HCT116 (cell line): ENCODE measurements at regions not wholly inside any gene's neighbourhood (a gene's known extent, or its start where the extent isn't known, plus 50 kb on each side); places are given as distances from the start of the nearest gene placed in this dataset.

Experiments used
- ATAC-seq: fragments of 200-7000 bp; cut with Tn5 transposase; 2 replicates; pipeline ENCODE4 v1.9.1; 2020; ENCODE audit warnings: mild to moderate bottlenecking, moderate library complexity
- BruUV-seq: library from RNA; stranded (reverse); fragments of 400-500 nt; replicated peaks from 2 replicates; lab custom pipeline; 2021; lab: Mats Ljungman, UMichigan
- CTCF ChIA-PET: fragments of 300-600 bp; sonication (Branson Sonifier 250); formaldehyde crosslinking; loops from one replicate; lab custom pipeline; 2021; ENCODE audit warnings: antibody characterized with exemption; lab: Charles Lee
- POLR2A ChIA-PET: fragments of 300-600, 350-600 bp; sonication (Branson Sonifier 250); formaldehyde crosslinking; loops from one replicate; lab custom pipeline; 2021; ENCODE audit warnings: antibody characterized with exemption; lab: Charles Lee
- RAD21 ChIA-PET, 2 experiments: fragments of 300-600 bp; sonication (Branson Sonifier 250); formaldehyde crosslinking; loops; one replicate each; lab custom pipeline; 2023; ENCODE audit warnings: low total read pairs in 2 of 2; ENCODE audit not compliant: uncharacterized antibody in 2 of 2, unreplicated experiment in 2 of 2, low non-redundant PET in 1 of 2; lab: Charles Lee
- DNase-seq: peaks from one replicate; pipeline ENCODE4 v3.0.0-alpha.2; 2010; ENCODE audit warnings: low read depth, low spot score
- H2AFZ ChIP-seq: fragments of 200-600 bp; shearing (Covaris generic), sonication (generic); 2 replicates; pipeline ENCODE4 v1.6.1; 2017; ENCODE audit warnings: low read depth, mixed run types, mixed read lengths, antibody characterized with exemption, low read length; ENCODE audit not compliant: poor library complexity, severe bottlenecking
- H3K27ac ChIP-seq: 2 replicates; pipeline ENCODE4 v1.5.1; 2012; ENCODE audit warnings: low read depth, low read length
- H3K27me3 ChIP-seq: fragments of 200-600 bp; sonication (generic); 2 replicates; pipeline ENCODE4 v1.6.1; 2016; ENCODE audit warnings: mixed run types, low read length, mixed read lengths; ENCODE audit not compliant: insufficient read depth
- H3K36me3 ChIP-seq, 2 experiments: fragments of 200-500 bp in 1 of 2; fragments of 200-600 bp in 1 of 2; sonication (Bioruptor generic) in 1 of 2; sonication (generic) in 1 of 2; 2 replicates each; pipeline versions ENCODE4 v1.5.1 to v1.6.1; 2014 to 2016; ENCODE audit warnings: low read length in 2 of 2, inconsistent platforms in 1 of 2, mixed read lengths in 1 of 2, mixed run types in 1 of 2; ENCODE audit not compliant: insufficient read depth in 2 of 2, control insufficient read depth in 1 of 2
- H3K4me1 ChIP-seq, 2 experiments: fragments of 200-600 bp in 1 of 2; sonication (generic) in 1 of 2; 2 replicates each; pipeline versions ENCODE4 v1.5.1 to v1.6.1; 2012 to 2017; ENCODE audit warnings: low read length in 2 of 2, inconsistent platforms in 1 of 2, mild to moderate bottlenecking in 1 of 2, mixed read lengths in 1 of 2, mixed run types in 1 of 2, moderate library complexity in 1 of 2; ENCODE audit not compliant: insufficient read depth in 2 of 2, control insufficient read depth in 1 of 2
- H3K4me2 ChIP-seq: fragments of 200-600 bp; sonication (generic); 2 replicates; pipeline ENCODE4 v1.6.1; 2017; ENCODE audit warnings: mixed run types, low read length, mixed read lengths
- H3K4me3 ChIP-seq, 2 experiments: fragments of 200-600 bp in 1 of 2; sonication (generic) in 1 of 2; replicated peaks in 1 of 2; 2 replicates each; pipeline ENCODE4 v1.5.1; 2011 to 2016; ENCODE audit warnings: low read length in 2 of 2, control low read depth in 1 of 2, low read depth in 1 of 2, mild to moderate bottlenecking in 1 of 2, mixed read lengths in 1 of 2, mixed run types in 1 of 2
- H3K79me2 ChIP-seq: fragments of 200-600 bp; sonication (generic); 2 replicates; pipeline ENCODE4 v1.6.1; 2017; ENCODE audit warnings: mild to moderate bottlenecking, mixed run types, low read length, moderate library complexity, mixed read lengths; ENCODE audit not compliant: insufficient read depth
- H3K9ac ChIP-seq: fragments of 200-600 bp; sonication (generic); 2 replicates; pipeline ENCODE4 v1.6.1; 2016; ENCODE audit warnings: low read length, mixed read lengths
- H3K9me2 ChIP-seq: fragments of 200-600 bp; sonication (generic), shearing (Covaris generic); 2 replicates; pipeline ENCODE4 v1.6.1; 2017; ENCODE audit warnings: mixed run types, mild to moderate bottlenecking, moderate library complexity; ENCODE audit not compliant: insufficient read depth
- H3K9me3 ChIP-seq, 2 experiments: fragments of 200-500 bp in 1 of 2; fragments of 200-600 bp in 1 of 2; sonication (Bioruptor generic) in 1 of 2; sonication (generic) in 1 of 2; 2 replicates each; pipeline ENCODE4 v1.6.1; 2014 to 2017; ENCODE audit warnings: low read length in 2 of 2, mixed read lengths in 2 of 2, inconsistent platforms in 1 of 2, low read depth in 1 of 2, mild to moderate bottlenecking in 1 of 2, mixed run types in 1 of 2, moderate library complexity in 1 of 2; ENCODE audit not compliant: control insufficient read depth in 1 of 2, insufficient read depth in 1 of 2
- H4K20me1 ChIP-seq: fragments of 200-600 bp; sonication (generic), shearing (Covaris generic); 2 replicates; pipeline ENCODE4 v1.6.1; 2017; ENCODE audit warnings: mixed run types, mild to moderate bottlenecking, moderate library complexity; ENCODE audit not compliant: insufficient read depth
- ELF1 ChIP-seq: IDR thresholded peaks from 2 replicates; pipeline ENCODE4 v1.6.1; 2012; ENCODE audit warnings: low read depth, borderline replicate concordance
- EZH2 ChIP-seq: fragments of 200-600 bp; sonication (generic); IDR thresholded peaks from 2 replicates; pipeline ENCODE4 v1.6.1; 2017; ENCODE audit warnings: antibody characterized with exemption, mixed run types
- EZH2phosphoT487 ChIP-seq: fragments of 200-600 bp; IDR thresholded peaks from 2 replicates; pipeline ENCODE4 v1.6.1; 2018; ENCODE audit warnings: antibody characterized with exemption, borderline replicate concordance
- JUND ChIP-seq: IDR thresholded peaks from 2 replicates; pipeline ENCODE4 v1.6.1; 2012
- POLR2AphosphoS5 ChIP-seq: IDR thresholded peaks from 2 replicates; pipeline ENCODE4 v1.6.1; 2011; ENCODE audit warnings: mild to moderate bottlenecking, low read depth, low read length, moderate library complexity
- RAD21 ChIP-seq: IDR thresholded peaks from 2 replicates; pipeline ENCODE4 v1.6.1; 2012; ENCODE audit warnings: low read depth, mild to moderate bottlenecking
- ZNF274 ChIP-seq: fragments of 200-500 bp; sonication (Bioruptor generic); IDR thresholded peaks from 2 replicates; pipeline ENCODE4 v1.6.1; 2014; ENCODE audit warnings: mild to moderate bottlenecking, low read depth, low read length, inconsistent platforms
- intact Hi-C: fragments of 100-400 bp; cut with micrococcal nuclease; formaldehyde crosslinking; loops from 2 replicates; pipeline ENCODE4 v1.10.0; 2022
- TF ChIP-seq, protein P1 (sequence below): IDR thresholded peaks from 2 replicates; pipeline ENCODE4 v1.6.1; 2012

- ATAC-seq (no peak), DNase-seq (no peak)
- intact Hi-C loops = no loop called here
- no peaks in the 10 kb centered on the region for H3K27me3 ChIP-seq
- H3K27ac ChIP-seq = no peak overlapping the region
- no TSS peak for BruUV-seq
- ChIA-PET CTCF (no interaction called here), RAD21 (no interaction called here), POLR2A (no interaction called here)
- H3K79me2 ChIP-seq = no peaks in the 10 kb centered on the region
- no peak overlapping the region for H3K4me3 ChIP-seq
- no peaks in the 10 kb centered on the region for H3K9me2 ChIP-seq
- no peaks in the 10 kb centered on the region for H3K4me1 ChIP-seq
- no peaks in the 10 kb centered on the region for H3K9me3 ChIP-seq
- H3K4me2 ChIP-seq = no peak overlapping the region
- H3K36me3 ChIP-seq = no peaks in the 10 kb centered on the region
- H2AFZ ChIP-seq = peak overlapping the region; percentile 36
- no peaks in the 10 kb centered on the region for H4K20me1 ChIP-seq
- TF ChIP-seq POLR2AphosphoS5 (no peak), EZH2 (no peak), ZNF274 (no peak), EZH2phosphoT487 (no peak), ELF1 (no peak)
- TF ChIP-seq, protein P1, sequence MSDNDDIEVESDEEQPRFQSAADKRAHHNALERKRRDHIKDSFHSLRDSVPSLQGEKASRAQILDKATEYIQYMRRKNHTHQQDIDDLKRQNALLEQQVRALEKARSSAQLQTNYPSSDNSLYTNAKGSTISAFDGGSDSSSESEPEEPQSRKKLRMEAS = no peak
- H3K9ac ChIP-seq = no peak overlapping the region
Observed at GRCh38 chr2:155715705-155716104, 616.8 kb downstream of the NR4A2 start.

DNA sequence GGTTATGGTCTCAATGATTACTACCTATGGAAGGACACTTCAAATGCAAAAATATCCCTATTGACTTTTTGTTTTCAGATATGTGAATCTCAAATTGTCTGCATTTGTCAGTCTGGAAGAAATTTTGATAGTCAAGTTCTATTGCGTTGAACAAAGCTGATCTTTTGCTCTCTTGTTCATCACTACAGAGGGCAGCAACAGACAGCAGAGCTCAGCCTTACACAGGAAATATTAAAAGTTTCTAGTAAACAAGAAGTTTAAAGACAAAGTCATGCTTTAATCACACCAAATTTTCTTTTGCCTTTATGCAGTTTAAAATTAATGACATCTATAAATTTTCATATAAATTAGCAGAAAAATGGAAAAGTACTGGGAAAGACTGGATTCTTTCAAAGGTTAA lies 617.5 kb downstream of the NR4A2 start:
- TF ChIP-seq JUND (no peak), RAD21 (peak; percentile 47)
- Histone ChIP-seq H3K36me3 (no peaks in the 10 kb centered on the region), H3K9me3 (no peaks in the 10 kb centered on the region), H2AFZ (no peak overlapping the region), H3K4me1 (no peaks in the 10 kb centered on the region), H3K27me3 (no peaks in the 10 kb centered on the region), H3K9me2 (no peaks in the 10 kb centered on the region), H3K4me2 (no peak overlapping the region), H3K9ac (no peak overlapping the region), H3K4me3 (no peak overlapping the region), H3K27ac (no peak overlapping the region), H3K79me2 (no peaks in the 10 kb centered on the region), H4K20me1 (no peaks in the 10 kb centered on the region)
- no peak for DNase-seq
- ChIA-PET RAD21 (no interaction called here), POLR2A (no interaction called here), CTCF (no interaction called here)
- intact Hi-C loops = no loop called here
- ATAC-seq = no peak
- BruUV-seq = no TSS peak
